DND-41 (cell line): ENCODE measurements at regions not wholly inside any gene's neighbourhood (a gene's known extent, or its start where the extent isn't known, plus 50 kb on each side); places are given as distances from the start of the nearest gene placed in this dataset.

Experiments used
- EZH2 ChIP-seq: IDR thresholded peaks from 3 replicates; pipeline ENCODE4 v1.6.1; 2012; ENCODE audit warnings: borderline replicate concordance, low read depth, mild to moderate bottlenecking, moderate library complexity, low read length, inconsistent platforms; ENCODE audit not compliant: severe bottlenecking
- TF ChIP-seq, protein P1 (sequence below): IDR thresholded peaks from 2 replicates; pipeline ENCODE4 v1.5.1; 2012; ENCODE audit warnings: borderline replicate concordance, low read length, moderate library complexity, mild to moderate bottlenecking; ENCODE audit not compliant: poor library complexity, severe bottlenecking; ENCODE audit errors: extremely low read depth

GRCh38 chr4:120400441-120400840, 333.8 kb upstream of the MAD2L1 start:
- TF ChIP-seq EZH2, result no peak
- TF ChIP-seq, protein P1, sequence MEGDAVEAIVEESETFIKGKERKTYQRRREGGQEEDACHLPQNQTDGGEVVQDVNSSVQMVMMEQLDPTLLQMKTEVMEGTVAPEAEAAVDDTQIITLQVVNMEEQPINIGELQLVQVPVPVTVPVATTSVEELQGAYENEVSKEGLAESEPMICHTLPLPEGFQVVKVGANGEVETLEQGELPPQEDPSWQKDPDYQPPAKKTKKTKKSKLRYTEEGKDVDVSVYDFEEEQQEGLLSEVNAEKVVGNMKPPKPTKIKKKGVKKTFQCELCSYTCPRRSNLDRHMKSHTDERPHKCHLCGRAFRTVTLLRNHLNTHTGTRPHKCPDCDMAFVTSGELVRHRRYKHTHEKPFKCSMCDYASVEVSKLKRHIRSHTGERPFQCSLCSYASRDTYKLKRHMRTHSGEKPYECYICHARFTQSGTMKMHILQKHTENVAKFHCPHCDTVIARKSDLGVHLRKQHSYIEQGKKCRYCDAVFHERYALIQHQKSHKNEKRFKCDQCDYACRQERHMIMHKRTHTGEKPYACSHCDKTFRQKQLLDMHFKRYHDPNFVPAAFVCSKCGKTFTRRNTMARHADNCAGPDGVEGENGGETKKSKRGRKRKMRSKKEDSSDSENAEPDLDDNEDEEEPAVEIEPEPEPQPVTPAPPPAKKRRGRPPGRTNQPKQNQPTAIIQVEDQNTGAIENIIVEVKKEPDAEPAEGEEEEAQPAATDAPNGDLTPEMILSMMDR, result no peak
